ENCODE measurements at regions not wholly inside any gene's neighbourhood (a gene's known extent, or its start where the extent isn't known, plus 50 kb on each side); places are given as distances from the start of the nearest gene placed in this dataset.
"Not testable (repeated sequence)": the region's sequence is repeated elsewhere in the genome, so short reads cannot be mapped to it uniquely, and the experiment has no call there.

DNA sequence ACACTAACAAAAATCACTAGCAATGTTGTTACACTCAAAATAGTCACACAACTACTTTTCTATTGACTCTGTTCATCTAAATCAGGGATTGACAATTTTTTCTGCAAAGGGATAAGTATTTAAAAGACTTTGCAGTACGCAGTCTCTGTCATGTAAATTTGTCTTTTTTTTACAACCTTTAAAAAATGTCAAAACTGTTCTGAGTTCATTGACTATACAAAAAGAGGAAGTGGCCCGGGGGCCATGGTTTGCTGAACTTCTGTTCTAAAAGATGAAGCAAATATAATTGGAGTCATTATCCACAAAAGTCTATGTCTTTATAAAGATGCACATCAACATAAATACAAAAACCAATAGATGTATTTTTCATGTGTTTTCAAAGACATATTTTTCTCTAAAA lies 1310.3 kb downstream of the RPA4 start:
- ChIA-PET POLR2A (no interaction called here), CTCF (no interaction called here)
- intact Hi-C loops (cut with micrococcal nuclease) = no loop called here
- Mint-ChIP-seq H3K36me3 (no peaks in the 10 kb centered on the region), H3K4me1 (ENCODE audit: low read depth) (no peaks in the 10 kb centered on the region), H3K27ac (no peak overlapping the region), H3K4me3 (no peak overlapping the region), H3K9me3 (peaks cover 3% of the 10 kb centered on the region), H3K27me3 (no peaks in the 10 kb centered on the region)
- no peak for DNase-seq

DNA sequence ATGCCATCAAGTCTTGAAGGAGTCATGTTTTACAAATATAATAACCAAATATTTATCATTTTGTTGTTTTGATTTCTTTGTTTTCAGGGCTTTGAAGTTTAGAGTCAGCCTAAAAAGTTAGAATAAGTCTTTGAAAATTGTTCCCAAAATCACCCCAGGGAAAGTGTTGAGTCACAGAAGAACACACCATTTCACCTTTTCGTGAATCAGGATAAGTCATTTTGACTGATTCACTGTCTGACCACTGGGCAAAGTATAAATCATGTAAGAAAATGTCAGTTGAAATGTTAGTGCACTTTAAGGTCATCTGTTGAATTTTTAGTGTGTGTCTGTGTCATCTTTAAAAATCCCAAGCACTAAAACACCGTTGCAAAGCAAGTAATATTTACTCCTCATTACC lies 1320.1 kb downstream of the RPA4 start:
- no peak overlapping the region for H3K27ac Mint-ChIP-seq
- POLR2A ChIA-PET = no interaction called here
- no peak for DNase-seq
- H3K9me3 Mint-ChIP-seq = peaks cover 2% of the 10 kb centered on the region
- H3K4me3 Mint-ChIP-seq = no peak overlapping the region
- CTCF ChIA-PET = no interaction called here
- intact Hi-C loops (cut with micrococcal nuclease) = no loop called here
- no peaks in the 10 kb centered on the region for H3K27me3 Mint-ChIP-seq
- H3K36me3 Mint-ChIP-seq = no peaks in the 10 kb centered on the region
- H3K4me1 Mint-ChIP-seq (ENCODE audit: low read depth) = no peaks in the 10 kb centered on the region

DNA sequence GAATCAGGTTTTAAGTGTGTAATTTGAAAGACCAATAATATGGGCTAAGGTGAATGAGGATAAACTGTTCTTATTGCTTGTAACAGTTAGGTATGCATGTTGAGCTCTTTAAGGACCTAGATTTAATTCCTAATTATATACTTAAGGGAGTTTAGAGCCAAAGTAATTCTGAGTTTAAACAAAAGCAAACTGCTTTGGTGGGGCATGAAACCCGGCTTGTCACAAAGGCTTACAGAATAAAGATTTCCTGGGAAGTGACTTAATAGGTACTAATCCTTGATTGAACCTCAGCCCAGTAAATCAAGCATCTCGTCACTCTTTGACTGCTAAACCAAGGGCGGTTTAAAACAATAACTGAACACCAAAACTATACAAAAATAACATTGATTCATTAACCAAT lies 1324.2 kb downstream of the RPA4 start:
- ChIA-PET POLR2A (no interaction called here), CTCF (no interaction called here)
- Mint-ChIP-seq H3K36me3 (no peaks in the 10 kb centered on the region), H3K4me3 (no peak overlapping the region), H3K27ac (no peak overlapping the region), H3K9me3 (peaks cover 5% of the 10 kb centered on the region), H3K4me1 (ENCODE audit: low read depth) (no peaks in the 10 kb centered on the region), H3K27me3 (no peaks in the 10 kb centered on the region)
- intact Hi-C loops (cut with micrococcal nuclease) = no loop called here
- DNase-seq = no peak

DNA sequence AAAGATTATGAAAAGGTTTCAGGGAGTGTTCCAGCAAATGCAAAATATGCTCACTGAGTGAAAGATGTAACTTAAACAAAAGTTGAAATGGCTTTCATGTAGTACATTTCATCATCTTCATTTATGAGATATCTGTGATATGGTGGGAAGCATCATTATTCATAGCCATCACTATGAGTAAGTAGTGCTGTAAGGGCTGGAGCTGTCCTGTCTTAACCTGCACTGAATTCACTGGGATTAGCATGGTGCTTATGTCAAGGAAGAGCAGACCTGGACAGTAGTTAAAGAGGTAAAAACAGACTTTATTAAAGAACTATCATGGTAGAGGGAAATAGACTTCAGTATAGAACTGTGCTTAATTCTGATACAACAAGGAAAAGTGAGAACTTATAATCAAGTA lies 1347.3 kb downstream of the RPA4 start:
- ChIA-PET CTCF (no interaction called here), POLR2A (no interaction called here)
- Mint-ChIP-seq H3K9me3 (no peaks in the 10 kb centered on the region), H3K4me3 (no peak overlapping the region), H3K27me3 (no peaks in the 10 kb centered on the region), H3K4me1 (ENCODE audit: low read depth) (no peaks in the 10 kb centered on the region), H3K36me3 (no peaks in the 10 kb centered on the region), H3K27ac (no peak overlapping the region)
- intact Hi-C loops (cut with micrococcal nuclease) = no loop called here
- DNase-seq = no peak

DNA sequence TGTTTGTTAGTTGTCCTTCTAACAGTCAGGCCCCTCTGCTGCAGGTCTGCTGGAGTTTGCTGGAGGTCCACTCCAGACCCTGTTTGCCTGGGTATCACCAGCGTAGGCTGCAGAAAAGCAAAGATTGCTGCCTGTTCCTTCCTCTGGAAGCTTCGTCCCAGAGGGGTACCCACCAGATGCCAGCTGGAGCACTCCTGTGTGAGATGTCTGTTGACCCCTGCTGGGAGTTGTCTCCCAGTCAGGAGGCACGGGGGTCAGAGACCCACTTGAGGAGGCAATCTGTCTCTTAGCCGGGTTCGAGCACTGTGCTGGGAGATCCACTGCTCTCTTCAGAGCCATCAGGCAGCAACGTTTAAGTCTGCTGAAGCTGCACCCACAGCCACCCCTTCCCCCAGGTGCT lies 1356.4 kb downstream of the RPA4 start:
- H3K36me3 Mint-ChIP-seq; H3K4me1 Mint-ChIP-seq (ENCODE audit: low read depth); H3K9me3 Mint-ChIP-seq; POLR2A ChIA-PET; H3K27ac Mint-ChIP-seq; DNase-seq; intact Hi-C loops (cut with micrococcal nuclease); H3K27me3 Mint-ChIP-seq; CTCF ChIA-PET; H3K4me3 Mint-ChIP-seq: not testable (repeated sequence)

DNA sequence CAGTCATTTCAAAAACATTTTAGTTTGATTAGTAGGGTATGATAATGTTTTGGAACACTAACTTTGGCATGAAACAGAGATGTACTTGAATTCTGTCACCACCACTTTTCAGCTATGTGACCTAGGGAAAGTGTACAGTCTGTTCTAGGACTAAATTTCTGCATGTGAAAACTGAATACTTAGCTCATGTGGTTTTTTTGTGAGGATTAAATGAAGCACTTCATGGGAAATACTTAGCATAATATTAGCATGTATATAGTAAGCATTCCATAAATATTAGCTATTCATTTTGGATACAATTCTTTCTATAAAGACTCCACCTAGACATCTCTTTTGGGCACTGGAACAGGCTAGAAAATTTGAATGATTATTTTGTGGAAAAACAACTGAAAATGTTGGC lies 1379.4 kb downstream of the RPA4 start:
- no peak overlapping the region for H3K27ac Mint-ChIP-seq
- ChIA-PET CTCF (no interaction called here), POLR2A (no interaction called here)

DNA sequence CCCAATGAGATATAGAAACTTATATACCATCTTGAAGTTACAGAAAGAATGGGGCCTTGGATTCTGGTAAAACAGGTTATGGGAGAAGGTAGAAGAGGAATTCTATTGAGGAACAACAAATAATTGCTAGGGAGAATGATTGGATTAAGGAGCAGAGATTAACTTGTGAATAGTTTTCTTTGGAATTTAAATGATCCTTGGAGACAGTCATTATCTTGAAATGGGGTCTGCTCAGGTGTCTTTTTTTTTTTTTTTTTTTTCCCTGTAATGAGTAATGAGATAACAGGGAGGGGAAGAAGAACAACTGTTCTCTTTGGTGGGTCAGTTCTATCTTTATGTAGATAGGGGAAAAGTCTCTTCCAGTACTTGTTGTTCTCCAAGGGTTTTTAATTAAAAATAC lies 1406.0 kb downstream of the RPA4 start:
- ChIA-PET POLR2A (no interaction called here), CTCF (no interaction called here)

More for the DNA sequence above, 1379.4 kb downstream of the RPA4 start:
- no peak for DNase-seq
- Mint-ChIP-seq H3K27me3 (no peaks in the 10 kb centered on the region), H3K36me3 (no peaks in the 10 kb centered on the region), H3K4me3 (no peak overlapping the region), H3K4me1 (ENCODE audit: low read depth) (no peaks in the 10 kb centered on the region), H3K9me3 (no peaks in the 10 kb centered on the region)
- intact Hi-C loops (cut with micrococcal nuclease) = no loop called here

DNA sequence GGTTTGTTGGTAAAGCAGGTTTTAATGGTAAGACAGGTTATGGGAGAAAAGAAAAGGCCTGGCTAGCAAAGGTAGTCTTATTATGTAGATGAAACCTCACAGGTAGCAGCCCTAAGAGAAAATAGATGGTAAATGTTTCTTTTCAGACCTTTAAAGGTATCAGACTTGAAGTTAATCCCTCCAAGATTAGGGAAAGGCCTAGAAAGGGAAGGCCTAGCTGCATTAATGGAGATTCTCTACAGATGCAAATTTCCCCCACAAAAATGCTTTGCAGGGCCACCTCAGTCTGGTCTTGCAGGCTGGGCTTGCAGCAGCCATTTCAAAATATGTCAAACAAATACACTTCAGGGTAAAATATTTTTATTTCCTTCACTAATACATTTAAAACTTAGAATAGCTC lies 1410.6 kb downstream of the RPA4 start:
- H3K9me3 Mint-ChIP-seq = no peaks in the 10 kb centered on the region
- H3K36me3 Mint-ChIP-seq = no peaks in the 10 kb centered on the region
- POLR2A ChIA-PET = no interaction called here
- H3K4me3 Mint-ChIP-seq = no peak overlapping the region
- DNase-seq = no peak
- H3K4me1 Mint-ChIP-seq (ENCODE audit: low read depth) = no peaks in the 10 kb centered on the region
- no peak overlapping the region for H3K27ac Mint-ChIP-seq
- intact Hi-C loops (cut with micrococcal nuclease) = no loop called here
- CTCF ChIA-PET = no interaction called here
- H3K27me3 Mint-ChIP-seq = no peaks in the 10 kb centered on the region

More for the DNA sequence above, 1406.0 kb downstream of the RPA4 start:
- Mint-ChIP-seq H3K9me3 (no peaks in the 10 kb centered on the region), H3K36me3 (no peaks in the 10 kb centered on the region), H3K27me3 (no peaks in the 10 kb centered on the region), H3K4me1 (ENCODE audit: low read depth) (no peaks in the 10 kb centered on the region), H3K27ac (no peak overlapping the region), H3K4me3 (no peak overlapping the region)
- no peak for DNase-seq
- intact Hi-C loops (cut with micrococcal nuclease) = no loop called here

DNA sequence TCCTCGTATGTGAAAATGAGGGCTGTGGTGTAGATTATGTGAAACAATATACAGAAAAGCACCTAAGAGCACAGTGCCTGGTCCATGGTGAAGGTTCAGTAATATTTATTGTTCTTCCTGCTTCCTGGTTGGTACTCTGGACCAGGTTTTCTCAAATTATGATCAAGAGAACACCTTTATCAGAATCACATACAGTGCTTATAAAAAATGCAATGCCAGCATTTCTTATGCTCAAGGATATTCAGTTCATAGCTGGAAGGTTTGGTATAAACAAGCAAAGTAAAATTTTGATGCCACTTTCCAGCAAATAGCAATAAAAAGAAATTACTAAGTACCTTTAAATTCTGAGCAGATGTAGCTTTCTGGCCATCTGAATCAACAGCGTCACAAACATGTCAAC lies 1412.4 kb downstream of the RPA4 start:
- H3K4me3 Mint-ChIP-seq = no peak overlapping the region
- H3K36me3 Mint-ChIP-seq = no peaks in the 10 kb centered on the region
- CTCF ChIA-PET = no interaction called here
- no peaks in the 10 kb centered on the region for H3K9me3 Mint-ChIP-seq
- H3K27ac Mint-ChIP-seq = no peak overlapping the region
- POLR2A ChIA-PET = no interaction called here
- intact Hi-C loops (cut with micrococcal nuclease) = no loop called here
- DNase-seq = no peak
- no peaks in the 10 kb centered on the region for H3K27me3 Mint-ChIP-seq
- no peaks in the 10 kb centered on the region for H3K4me1 Mint-ChIP-seq (ENCODE audit: low read depth)

DNA sequence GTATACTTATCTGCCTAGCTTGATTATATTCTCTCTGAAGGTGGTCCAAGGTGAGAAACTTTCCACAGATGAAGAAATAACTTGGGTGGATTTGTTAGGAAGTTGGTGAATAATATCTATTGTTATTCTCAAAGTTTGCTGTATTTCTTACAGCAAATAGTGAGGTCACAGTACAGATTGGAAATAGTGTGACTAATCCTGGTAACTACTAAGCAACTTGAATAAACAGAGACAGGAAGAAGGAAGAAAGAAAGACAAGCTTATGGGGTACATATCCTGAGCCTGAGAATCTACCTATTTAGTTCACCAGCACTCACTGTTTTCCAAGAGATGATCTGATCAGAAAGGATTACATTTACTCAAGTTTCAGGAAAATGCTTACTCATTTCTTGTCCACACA lies 1416.1 kb downstream of the RPA4 start:
- H3K4me3 Mint-ChIP-seq = no peak overlapping the region

DNA sequence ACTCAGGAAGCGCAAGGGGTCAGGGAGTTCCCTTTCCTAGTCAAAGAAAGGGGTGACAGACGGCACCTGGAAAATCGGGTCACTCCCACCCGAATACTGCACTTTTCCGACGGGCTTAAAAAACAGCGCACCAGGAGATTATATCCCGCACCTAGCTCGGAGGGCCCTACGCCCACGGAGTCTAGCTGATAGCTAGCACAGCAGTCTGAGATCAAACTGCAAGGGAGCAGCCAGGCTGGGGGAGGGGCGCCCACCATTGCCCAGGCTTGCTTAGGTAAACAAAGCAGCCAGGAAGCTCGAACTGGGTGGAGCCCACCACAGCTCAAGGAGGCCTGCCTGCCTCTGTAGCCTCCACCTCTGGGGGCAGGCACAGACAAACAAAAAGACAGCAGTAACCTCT lies 1416.8 kb downstream of the RPA4 start:
- H3K4me3 Mint-ChIP-seq; POLR2A ChIA-PET; H3K27ac Mint-ChIP-seq; H3K4me1 Mint-ChIP-seq (ENCODE audit: low read depth); intact Hi-C loops (cut with micrococcal nuclease); H3K9me3 Mint-ChIP-seq; DNase-seq; H3K36me3 Mint-ChIP-seq; H3K27me3 Mint-ChIP-seq; CTCF ChIA-PET: not testable (repeated sequence)

More for the DNA sequence above, 1416.1 kb downstream of the RPA4 start:
- Mint-ChIP-seq H3K4me1 (ENCODE audit: low read depth) (no peaks in the 10 kb centered on the region), H3K27me3 (no peaks in the 10 kb centered on the region), H3K27ac (no peak overlapping the region), H3K36me3 (no peaks in the 10 kb centered on the region), H3K9me3 (no peaks in the 10 kb centered on the region)
- ChIA-PET POLR2A (no interaction called here), CTCF (no interaction called here)
- no peak for DNase-seq
- intact Hi-C loops (cut with micrococcal nuclease) = no loop called here

DNA sequence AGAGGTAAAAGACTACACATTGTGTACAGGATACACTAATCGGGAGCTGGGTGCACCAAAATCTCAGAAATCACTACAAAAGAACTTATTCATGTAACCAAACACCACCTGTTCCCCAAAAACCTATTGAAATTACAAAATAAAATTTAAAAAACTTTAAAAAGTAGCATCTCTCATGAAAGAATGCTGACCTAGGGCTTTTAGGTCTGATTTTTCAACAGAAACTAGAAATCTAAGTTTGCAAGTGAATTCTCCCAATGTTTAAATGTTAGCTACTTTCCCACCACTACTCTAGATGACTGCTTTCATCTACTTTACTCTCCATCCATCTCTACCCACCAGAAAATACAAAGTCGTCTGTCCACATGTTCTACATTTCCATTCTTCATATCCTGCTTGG lies 1447.7 kb downstream of the RPA4 start:
- POLR2A ChIA-PET = no interaction called here
- CTCF ChIA-PET = no interaction called here
- H3K4me3 Mint-ChIP-seq = no peak overlapping the region
- no peaks in the 10 kb centered on the region for H3K27me3 Mint-ChIP-seq
- H3K27ac Mint-ChIP-seq = no peak overlapping the region
- no peaks in the 10 kb centered on the region for H3K4me1 Mint-ChIP-seq (ENCODE audit: low read depth)
- no peak for DNase-seq
- H3K36me3 Mint-ChIP-seq = no peaks in the 10 kb centered on the region
- intact Hi-C loops (cut with micrococcal nuclease) = no loop called here
- no peaks in the 10 kb centered on the region for H3K9me3 Mint-ChIP-seq

DNA sequence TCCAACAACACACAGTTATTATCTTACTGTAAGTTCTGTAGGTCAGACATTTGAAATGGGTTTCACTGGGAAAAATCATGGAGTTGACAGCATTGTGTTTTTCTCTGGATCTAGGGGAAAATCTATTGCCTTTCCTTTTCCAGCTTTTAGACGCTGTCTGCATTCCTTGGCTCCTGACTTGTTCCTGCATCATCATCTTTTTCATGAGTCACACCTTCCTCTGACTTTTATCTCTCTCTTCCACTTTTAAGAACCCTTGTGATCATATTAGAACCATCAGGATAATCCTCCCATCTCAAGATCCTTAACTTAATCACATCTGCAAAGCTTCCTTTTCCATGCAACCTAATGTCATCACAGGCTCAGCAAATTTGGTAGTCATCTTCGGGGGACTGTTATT lies 1454.8 kb downstream of the RPA4 start:
- no peak for DNase-seq
- Mint-ChIP-seq H3K27me3 (no peaks in the 10 kb centered on the region), H3K4me3 (no peak overlapping the region), H3K36me3 (no peaks in the 10 kb centered on the region), H3K9me3 (peaks cover 4% of the 10 kb centered on the region), H3K27ac (no peak overlapping the region), H3K4me1 (ENCODE audit: low read depth) (no peaks in the 10 kb centered on the region)
- ChIA-PET CTCF (no interaction called here), POLR2A (no interaction called here)
- intact Hi-C loops (cut with micrococcal nuclease) = no loop called here

DNA sequence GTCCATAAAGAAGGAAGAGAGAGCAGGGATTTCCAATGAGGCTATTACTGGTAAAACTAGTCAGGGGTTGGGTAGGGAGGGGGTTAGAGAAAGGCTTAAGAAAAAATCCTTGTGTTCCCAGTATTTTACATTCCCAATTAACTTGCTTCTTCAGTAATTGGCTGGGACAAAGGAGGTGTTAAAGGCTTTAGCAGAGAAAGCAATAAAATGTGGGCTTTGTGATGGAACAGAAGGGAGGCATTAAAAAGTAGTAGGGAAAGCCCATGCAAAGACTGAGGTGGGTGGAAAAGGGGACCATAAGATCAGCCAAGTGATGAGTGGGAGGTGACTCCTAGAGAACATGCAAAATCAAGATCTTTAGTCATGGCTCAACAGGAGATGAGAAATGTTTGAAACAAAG lies 1467.2 kb downstream of the RPA4 start:
- no peak for DNase-seq
- ChIA-PET CTCF (no interaction called here), POLR2A (no interaction called here)
- intact Hi-C loops (cut with micrococcal nuclease) = no loop called here
- Mint-ChIP-seq H3K4me1 (ENCODE audit: low read depth) (no peaks in the 10 kb centered on the region), H3K9me3 (no peaks in the 10 kb centered on the region), H3K27me3 (no peaks in the 10 kb centered on the region), H3K36me3 (no peaks in the 10 kb centered on the region), H3K4me3 (no peak overlapping the region), H3K27ac (no peak overlapping the region)

Data from activated CD4-positive, alpha-beta memory T cell treated with anti-CD3 and anti-CD28 coated beads for 36 hours (primary cell).